Heart left ventricle (tissue), 13 donors: ENCODE measurements at regions not wholly inside any gene's neighbourhood (a gene's known extent, or its start where the extent isn't known, plus 50 kb on each side); places are given as distances from the start of the nearest gene placed in this dataset.

Experiments
- CTCF ChIP-seq, 12 donors: fragments of 200-600 bp; sonication (generic) in 4 of 12; IDR thresholded peaks; one replicate each; pipeline versions ENCODE4 v1.5.0 to v1.8.0; 2018 to 2022; ENCODE audit warnings: antibody characterized with exemption in 12 of 12, mild to moderate bottlenecking in 5 of 12
- POLR2A ChIP-seq, 2 donors: fragments of 450-650 bp; IDR thresholded peaks; one replicate each; pipeline ENCODE4 v1.6.1; 2017; ENCODE audit warnings: antibody characterized with exemption in 2 of 2, mild to moderate bottlenecking in 2 of 2, moderate library complexity in 2 of 2
- donor health status: ischemic (EF 13 %, LVEDD 7.1; RV severe dilation, severe dysfunction).
- donor health status: DM: no; HTN: yes; CAD: no.
- donor health status: DM: no; HTN: no; CAD: no.
- donor health status: ischemic (EF 25% LVEDD 6.9; RV normal size, moderate dysfunction).
- donor health status: ischemic (EF 25% LVEDD 5.7; RV mildly dilated, moderate dysfunction).
- donor health status: ischemic (EF 35%, LVEDD 5.7; RV mildly dilated, moderate dysfunction).
- donor health status: nonischemic (EF 11% LVEDD 7.7; RV severe dilation, severe dysfunction).
- donor health status: DM: yes; HTN: yes; CAD: no.
- donor health status: PGD.
- donor health status: ischemic (EF 29% LVEDD 5.4; RV normal size, mild dysfunction).
- donor health status: nonischemic (EF 23%, LVEDD 6.1; RV moderate dilation, normal function).

- TF ChIP-seq POLR2A (IDR thresholded peaks at IDR 0.05) (no peak), CTCF (IDR thresholded peaks at IDR 0.05) (no peak)
These were observed 248.1 kb downstream of the EMX2 start for GRCh38 chr10:117790621-117791020.
